ENCODE measurements at regions not wholly inside any gene's neighbourhood (a gene's known extent, or its start where the extent isn't known, plus 50 kb on each side); places are given as distances from the start of the nearest gene placed in this dataset.

- TF ChIP-seq, protein P1, sequence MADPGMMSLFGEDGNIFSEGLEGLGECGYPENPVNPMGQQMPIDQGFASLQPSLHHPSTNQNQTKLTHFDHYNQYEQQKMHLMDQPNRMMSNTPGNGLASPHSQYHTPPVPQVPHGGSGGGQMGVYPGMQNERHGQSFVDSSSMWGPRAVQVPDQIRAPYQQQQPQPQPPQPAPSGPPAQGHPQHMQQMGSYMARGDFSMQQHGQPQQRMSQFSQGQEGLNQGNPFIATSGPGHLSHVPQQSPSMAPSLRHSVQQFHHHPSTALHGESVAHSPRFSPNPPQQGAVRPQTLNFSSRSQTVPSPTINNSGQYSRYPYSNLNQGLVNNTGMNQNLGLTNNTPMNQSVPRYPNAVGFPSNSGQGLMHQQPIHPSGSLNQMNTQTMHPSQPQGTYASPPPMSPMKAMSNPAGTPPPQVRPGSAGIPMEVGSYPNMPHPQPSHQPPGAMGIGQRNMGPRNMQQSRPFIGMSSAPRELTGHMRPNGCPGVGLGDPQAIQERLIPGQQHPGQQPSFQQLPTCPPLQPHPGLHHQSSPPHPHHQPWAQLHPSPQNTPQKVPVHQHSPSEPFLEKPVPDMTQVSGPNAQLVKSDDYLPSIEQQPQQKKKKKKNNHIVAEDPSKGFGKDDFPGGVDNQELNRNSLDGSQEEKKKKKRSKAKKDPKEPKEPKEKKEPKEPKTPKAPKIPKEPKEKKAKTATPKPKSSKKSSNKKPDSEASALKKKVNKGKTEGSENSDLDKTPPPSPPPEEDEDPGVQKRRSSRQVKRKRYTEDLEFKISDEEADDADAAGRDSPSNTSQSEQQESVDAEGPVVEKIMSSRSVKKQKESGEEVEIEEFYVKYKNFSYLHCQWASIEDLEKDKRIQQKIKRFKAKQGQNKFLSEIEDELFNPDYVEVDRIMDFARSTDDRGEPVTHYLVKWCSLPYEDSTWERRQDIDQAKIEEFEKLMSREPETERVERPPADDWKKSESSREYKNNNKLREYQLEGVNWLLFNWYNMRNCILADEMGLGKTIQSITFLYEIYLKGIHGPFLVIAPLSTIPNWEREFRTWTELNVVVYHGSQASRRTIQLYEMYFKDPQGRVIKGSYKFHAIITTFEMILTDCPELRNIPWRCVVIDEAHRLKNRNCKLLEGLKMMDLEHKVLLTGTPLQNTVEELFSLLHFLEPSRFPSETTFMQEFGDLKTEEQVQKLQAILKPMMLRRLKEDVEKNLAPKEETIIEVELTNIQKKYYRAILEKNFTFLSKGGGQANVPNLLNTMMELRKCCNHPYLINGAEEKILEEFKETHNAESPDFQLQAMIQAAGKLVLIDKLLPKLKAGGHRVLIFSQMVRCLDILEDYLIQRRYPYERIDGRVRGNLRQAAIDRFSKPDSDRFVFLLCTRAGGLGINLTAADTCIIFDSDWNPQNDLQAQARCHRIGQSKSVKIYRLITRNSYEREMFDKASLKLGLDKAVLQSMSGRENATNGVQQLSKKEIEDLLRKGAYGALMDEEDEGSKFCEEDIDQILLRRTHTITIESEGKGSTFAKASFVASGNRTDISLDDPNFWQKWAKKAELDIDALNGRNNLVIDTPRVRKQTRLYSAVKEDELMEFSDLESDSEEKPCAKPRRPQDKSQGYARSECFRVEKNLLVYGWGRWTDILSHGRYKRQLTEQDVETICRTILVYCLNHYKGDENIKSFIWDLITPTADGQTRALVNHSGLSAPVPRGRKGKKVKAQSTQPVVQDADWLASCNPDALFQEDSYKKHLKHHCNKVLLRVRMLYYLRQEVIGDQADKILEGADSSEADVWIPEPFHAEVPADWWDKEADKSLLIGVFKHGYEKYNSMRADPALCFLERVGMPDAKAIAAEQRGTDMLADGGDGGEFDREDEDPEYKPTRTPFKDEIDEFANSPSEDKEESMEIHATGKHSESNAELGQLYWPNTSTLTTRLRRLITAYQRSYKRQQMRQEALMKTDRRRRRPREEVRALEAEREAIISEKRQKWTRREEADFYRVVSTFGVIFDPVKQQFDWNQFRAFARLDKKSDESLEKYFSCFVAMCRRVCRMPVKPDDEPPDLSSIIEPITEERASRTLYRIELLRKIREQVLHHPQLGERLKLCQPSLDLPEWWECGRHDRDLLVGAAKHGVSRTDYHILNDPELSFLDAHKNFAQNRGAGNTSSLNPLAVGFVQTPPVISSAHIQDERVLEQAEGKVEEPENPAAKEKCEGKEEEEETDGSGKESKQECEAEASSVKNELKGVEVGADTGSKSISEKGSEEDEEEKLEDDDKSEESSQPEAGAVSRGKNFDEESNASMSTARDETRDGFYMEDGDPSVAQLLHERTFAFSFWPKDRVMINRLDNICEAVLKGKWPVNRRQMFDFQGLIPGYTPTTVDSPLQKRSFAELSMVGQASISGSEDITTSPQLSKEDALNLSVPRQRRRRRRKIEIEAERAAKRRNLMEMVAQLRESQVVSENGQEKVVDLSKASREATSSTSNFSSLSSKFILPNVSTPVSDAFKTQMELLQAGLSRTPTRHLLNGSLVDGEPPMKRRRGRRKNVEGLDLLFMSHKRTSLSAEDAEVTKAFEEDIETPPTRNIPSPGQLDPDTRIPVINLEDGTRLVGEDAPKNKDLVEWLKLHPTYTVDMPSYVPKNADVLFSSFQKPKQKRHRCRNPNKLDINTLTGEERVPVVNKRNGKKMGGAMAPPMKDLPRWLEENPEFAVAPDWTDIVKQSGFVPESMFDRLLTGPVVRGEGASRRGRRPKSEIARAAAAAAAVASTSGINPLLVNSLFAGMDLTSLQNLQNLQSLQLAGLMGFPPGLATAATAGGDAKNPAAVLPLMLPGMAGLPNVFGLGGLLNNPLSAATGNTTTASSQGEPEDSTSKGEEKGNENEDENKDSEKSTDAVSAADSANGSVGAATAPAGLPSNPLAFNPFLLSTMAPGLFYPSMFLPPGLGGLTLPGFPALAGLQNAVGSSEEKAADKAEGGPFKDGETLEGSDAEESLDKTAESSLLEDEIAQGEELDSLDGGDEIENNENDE (IDR thresholded peaks at IDR 0.05; ENCODE audit: insufficient replicate concordance, low read length) = peak; percentile 94
- TF ChIP-seq, protein P2, sequence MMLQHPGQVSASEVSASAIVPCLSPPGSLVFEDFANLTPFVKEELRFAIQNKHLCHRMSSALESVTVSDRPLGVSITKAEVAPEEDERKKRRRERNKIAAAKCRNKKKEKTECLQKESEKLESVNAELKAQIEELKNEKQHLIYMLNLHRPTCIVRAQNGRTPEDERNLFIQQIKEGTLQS (IDR thresholded peaks at IDR 0.05; ENCODE audit: insufficient read depth, low read depth, low read length) = no peak
- TF ChIP-seq TAF1 (IDR thresholded peaks at IDR 0.05; ENCODE audit: low read depth, low read length) = no peak
- TF ChIP-seq CHD1 (IDR thresholded peaks at IDR 0.05; ENCODE audit: low read depth, low read length) = no peak
- no peak for TF ChIP-seq CEBPB (IDR thresholded peaks at IDR 0.05; ENCODE audit: low read depth, low read length)
- TF ChIP-seq HDAC2 (IDR thresholded peaks at IDR 0.05; ENCODE audit: borderline replicate concordance in 1 of 2, low read depth in 2 of 2, low read length in 2 of 2) = peak in 1 of 2 experiments; percentile 46; a peak in 2 of 4 replicates
- no peak; the same call in 1 of the 2 replicates for TF ChIP-seq POLR2AphosphoS5 (IDR thresholded peaks at IDR 0.05; ENCODE audit: low read depth, low read length)
- peak; percentile 31; the same call in 1 of the 2 replicates for TF ChIP-seq SP1 (IDR thresholded peaks at IDR 0.05; ENCODE audit: low read depth, low read length)
- TF ChIP-seq HDAC6 (IDR thresholded peaks at IDR 0.05; ENCODE audit: low read depth, low read length) = no peak
- TF ChIP-seq MAFK (IDR thresholded peaks at IDR 0.05; ENCODE audit: low read depth, low read length) = no peak
- no peak for TF ChIP-seq RXRA (IDR thresholded peaks at IDR 0.05; ENCODE audit: insufficient read depth, low read depth, low read length)
- no peak for TF ChIP-seq TBP (IDR thresholded peaks at IDR 0.05; ENCODE audit: low read depth, low read length)
These were observed 278.6 kb downstream of the DSC3 start (continued) for GRCh38 chr18:30763902-30764350.
